ENCODE measurements at regions not wholly inside any gene's neighbourhood (a gene's known extent, or its start where the extent isn't known, plus 50 kb on each side); places are given as distances from the start of the nearest gene placed in this dataset.
"Not testable (repeated sequence)": the region's sequence is repeated elsewhere in the genome, so short reads cannot be mapped to it uniquely, and the experiment has no call there.

DNA sequence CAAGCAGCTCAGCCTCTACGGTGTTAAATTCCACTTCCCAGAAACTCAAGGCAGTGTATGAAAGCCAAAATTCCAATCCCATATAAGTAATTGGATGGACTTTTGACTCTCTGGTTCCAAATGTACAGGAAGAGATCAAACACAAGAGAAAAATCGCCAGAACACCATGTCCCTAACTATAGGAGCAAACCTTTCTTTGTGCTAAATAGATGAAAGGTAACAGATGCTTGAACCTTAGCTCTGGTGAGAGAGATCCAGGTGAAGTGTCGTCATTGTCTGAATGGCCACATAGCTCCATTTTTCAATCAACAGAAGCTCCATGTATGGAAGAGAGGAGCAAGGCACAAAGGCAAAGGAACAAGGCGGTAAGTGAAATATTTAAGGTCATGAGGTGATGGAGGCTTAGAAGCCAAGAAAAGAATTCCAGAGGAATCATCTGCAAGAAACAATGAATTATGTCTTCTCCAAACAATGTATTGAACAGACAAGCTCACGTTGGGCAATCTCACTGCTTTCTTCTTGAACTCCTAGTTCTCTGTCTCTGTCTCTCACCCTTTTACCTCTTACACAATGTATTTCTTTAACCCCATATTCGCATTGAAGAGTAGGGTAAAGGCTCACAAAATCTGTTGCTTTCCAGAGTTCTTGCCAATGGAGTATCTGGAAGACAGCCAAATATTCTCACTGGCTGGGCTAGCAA lies 585.1 kb downstream of the GATA3 start:
- DNase-seq = no peak

DNA sequence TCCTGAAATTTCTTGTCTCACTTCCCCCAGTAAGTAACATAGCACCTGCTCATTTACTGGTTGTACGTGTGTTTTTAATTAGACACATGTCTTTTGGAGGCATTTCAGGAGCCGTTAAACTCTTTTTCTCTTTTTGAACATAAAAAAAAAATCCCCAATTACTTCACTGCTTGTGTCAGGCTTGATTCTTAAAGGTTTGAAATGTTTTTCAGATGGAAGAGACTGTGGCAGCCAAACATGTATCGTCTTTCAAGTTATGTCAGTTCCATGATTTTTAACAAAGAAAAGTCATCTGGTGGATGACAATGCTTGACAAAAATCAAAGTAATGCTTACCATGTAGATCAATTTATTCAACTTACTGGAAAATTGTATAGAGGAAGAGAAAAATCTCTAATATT lies 585.8 kb downstream of the GATA3 start:
- no peak for DNase-seq

DNA sequence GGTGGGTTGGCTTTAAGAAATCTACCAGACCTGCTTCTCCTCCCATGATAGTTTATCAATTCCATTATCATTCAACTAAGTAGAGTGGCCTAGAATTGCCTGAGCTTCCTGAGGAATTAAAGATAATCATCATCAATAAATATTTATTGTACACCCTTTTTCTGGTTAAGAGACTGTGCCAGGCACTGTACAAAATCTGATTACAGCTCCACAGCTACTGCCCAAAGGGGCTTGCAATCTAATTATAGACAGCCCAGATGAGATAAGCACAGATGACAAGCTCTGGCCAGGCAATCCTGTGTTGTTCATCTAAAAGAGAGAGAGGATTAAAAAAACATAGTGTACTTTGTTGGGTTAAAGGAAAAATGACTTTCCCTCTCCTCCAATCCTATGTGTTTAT lies 586.4 kb downstream of the GATA3 start:
- DNase-seq = no peak

DNA sequence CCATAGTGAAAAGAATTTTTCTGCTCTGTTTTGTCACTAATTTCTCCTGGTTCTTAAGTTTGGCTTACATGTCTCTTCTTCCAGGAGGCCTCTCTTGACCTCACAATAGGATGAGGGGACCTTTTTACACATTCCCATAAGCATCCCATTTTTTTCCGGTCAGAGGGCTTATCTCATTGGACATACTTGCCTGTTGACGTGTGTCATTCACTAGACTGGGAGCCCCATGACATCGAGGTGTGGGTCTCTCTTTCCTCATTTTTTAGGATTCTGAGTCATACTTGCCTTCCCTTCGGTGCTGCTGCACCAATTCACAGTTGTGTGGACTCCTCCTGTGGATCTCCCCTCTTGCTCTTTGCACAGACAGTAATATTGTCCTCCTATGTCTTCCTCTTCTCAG lies 601.8 kb downstream of the GATA3 start:
- no peak for DNase-seq

DNA sequence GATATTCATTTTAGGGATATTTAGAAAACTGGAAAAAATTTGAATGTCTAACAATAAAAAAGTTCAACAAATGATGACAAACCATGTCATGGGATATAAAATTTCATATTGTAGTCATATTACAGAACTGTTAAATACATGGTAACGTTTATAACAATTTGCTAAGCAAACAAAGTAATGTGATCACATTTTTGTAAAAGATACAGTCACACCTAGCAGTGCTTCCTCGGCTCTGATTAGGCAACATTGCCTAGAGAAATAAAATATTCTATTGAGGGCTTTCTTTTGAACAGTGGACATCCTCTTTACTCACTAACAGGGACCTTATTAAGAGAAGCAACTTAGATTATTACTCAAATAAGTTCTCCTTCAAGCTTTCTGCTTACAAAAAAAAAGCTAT lies 605.5 kb downstream of the GATA3 start:
- no peak for DNase-seq

DNA sequence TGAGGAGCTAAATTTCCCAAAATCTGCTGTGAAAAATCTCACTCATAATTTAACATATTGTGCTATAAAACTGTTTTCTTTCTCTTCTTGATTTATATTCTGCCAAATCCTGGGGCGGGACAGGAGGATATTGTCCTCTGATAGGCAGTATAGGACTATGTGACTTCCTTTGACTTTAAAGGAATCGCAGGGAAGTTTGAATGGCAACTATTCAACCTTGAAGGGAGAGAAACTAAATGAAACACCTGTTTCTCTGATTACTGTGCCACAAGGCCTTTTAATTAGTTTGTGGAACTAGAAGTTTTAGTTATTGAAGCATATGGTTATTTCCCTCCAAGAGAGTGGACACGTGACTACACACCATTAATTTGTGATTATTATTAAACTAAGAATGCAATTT lies 607.4 kb downstream of the GATA3 start:
- DNase-seq = no peak

DNA sequence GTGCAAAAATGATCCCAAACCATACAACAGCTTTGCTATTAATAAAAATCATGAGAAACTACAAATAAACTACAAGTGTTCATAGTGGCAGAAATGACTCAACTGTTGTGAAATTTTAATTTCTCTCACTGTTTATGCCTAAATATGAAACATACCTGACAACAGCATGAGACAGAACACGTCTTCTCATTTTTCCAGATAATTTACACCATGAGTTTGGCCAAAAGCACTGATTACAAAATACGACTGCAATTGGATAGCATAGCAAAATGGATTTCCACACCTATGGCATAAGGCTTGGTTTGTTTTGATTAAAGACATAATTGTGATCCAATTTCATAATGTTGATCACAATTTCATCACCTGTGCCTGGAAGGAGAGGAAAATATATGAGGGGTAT lies 608.6 kb downstream of the GATA3 start:
- DNase-seq = no peak

DNA sequence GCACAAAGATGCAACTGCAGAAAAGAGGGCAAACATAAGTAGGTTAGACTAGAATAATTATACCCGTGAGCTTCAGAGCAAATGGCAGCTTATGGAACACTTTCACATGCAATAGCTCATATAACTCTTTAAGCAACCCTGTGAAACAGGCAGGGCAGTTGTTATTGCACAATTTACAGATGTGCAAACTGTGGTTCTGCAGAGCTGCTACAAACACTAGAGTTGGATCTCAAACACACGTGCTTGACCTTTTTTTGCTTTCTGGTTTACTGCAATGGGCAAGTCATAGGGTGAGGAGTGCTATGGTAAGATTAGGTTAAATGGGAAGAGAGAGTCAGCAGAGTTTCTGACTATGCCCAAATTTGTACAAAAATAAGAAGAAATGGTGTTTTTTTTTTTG lies 610.8 kb downstream of the GATA3 start:
- no peak for DNase-seq

DNA sequence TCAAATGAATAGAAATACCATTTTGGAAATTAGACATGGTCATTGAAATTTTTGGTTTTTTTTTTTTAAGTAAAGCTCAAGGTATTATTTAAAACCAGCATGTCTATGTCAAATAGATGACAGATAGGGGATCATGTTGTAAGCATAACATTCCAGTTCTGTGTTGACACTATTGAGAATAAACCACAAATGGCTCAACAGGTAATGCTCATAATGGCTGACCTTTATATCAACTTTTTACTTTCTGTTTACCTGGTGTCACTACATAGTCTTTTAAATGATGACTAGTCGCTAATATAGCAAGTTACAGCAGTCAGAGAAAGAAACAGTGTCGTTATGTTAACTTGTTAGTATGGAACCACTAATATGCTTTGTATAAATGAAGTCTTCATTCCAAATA lies 616.0 kb downstream of the GATA3 start:
- no peak for DNase-seq

DNA sequence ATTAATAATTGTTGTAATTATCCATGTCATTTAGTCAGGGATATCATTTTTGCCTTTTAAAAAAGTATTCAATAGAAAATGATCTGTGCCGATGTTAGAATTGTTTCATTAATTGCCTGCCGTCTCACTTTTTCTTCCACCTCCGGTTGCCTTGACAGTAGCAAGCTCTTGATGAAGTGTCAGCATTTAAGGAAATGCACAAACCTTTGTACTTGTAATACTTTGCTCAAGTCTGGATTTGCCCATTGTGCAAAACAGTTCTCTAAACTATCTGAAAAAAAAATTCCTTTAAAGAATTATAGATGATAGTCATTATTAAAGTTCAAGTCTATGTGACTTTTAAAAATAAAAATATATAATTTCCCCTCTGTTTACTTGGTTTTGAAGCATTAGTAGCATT lies 619.7 kb downstream of the GATA3 start:
- DNase-seq = no peak

DNA sequence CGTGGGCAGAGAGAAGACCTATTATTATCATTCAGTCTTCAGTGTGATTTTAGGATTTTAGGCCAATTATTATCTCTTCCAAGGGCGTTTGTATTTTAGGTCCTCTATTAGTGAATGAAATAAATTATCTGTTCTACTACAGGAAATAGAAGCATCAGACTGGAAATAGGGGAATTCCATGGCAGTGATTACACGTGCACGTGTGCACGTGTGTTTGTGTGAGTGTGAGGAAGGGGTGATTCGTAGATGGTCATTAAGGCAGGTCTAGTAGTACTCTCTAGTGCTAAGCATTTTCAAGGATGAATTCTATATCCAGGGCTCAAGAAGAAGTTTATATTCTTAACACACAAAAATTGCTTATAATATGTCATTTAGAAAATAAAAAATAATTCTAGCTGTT lies 623.2 kb downstream of the GATA3 start:
- DNase-seq = no peak

DNA sequence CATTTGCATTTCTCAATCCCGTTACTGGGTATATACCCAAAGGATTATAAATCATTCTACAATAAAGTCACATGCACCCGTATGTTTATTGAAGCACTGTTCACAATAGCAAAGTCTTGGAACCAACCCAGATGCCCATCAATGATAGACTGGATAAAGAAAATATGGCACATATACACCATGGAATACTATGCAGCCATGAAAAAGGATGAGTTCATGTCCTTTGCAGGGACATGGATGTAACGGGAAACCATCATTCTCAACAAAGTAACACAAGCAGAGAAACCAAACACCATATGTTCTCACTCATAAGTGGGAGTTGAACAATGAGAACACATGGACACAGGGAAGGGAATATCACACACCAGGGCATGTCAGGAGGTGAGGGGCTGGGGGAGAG lies 630.4 kb downstream of the GATA3 start:
- not testable (repeated sequence) for DNase-seq

DNA sequence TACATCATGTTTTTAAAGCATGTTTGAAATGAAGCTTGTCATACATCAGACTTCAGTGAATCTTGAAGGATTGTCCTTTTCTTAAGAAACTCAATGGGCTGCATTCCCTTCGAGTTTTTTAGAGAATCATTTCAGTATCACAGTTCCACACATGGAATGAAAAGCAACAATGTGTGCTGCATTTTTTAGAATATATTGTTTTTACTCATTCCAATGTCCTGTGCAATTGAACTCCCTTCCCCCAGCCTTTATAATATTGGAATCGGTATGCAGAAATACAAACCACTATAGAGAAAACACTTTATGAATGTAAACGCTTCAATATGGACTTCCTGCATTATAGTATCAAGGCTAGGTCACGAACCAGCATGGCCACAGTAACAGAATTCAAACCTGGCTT lies 634.4 kb downstream of the GATA3 start:
- no peak for DNase-seq

DNA sequence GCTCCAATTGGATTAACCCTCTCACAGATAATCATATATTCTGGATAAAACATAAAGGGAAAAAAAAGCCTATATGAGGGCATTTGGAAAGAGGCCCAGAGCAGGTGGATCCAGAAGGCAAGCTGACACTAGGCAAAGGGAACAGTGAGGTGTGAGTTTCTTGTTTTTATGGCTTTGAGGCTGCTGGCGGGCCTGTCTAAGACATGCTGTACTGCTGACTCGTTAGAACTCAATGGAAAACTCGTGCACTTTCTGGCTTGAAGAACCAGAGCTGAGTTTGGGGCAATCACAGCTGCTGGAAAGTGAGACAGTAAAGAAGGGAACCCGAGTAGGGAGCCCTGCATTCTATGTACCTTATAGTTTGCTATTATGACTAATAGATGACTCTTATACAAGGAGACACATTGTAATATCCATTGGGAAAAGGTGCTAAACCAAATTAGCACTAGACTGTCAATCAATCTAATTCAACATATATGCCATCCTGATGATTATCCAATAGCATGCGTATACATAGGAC lies 637.1 kb downstream of the GATA3 start:
- DNase-seq = no peak

DNA sequence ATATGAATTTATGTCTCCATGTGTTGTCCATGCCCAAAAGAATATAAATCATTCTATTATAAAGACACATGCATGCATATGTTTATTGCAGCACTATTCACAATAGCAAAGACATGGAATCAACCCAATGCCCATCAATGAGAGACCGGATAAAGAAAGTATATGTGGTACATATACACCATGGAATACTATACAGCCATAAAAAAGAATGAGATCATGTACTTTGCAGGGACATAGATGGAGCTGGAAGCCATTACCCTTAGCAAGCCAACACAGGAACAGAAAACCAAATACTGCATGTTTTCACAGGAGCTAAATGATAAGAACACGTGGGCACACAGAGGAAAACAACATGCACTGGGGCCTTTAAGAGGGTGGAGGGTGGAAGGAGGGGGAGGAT lies 639.1 kb downstream of the GATA3 start:
- DNase-seq = not testable (repeated sequence)

DNA sequence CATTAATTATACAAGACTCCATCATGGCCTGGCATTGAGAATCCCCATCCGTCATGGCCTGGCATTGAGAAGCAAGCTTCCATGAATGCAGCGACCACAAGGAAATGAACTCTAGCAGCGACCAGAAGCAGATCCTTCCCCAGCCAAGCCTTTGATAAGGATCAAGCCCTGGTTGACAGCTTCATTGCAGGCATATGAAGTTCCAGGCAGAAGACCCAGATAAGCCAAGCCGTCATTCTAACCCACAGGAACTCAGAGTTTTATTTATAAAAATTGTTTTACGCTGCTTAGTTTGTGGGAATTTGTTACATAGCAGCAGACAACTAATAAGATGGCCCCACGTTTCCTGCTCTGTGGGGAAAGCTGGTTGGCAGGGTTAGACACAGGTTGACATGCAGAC lies 642.3 kb downstream of the GATA3 start:
- DNase-seq = no peak

DNA sequence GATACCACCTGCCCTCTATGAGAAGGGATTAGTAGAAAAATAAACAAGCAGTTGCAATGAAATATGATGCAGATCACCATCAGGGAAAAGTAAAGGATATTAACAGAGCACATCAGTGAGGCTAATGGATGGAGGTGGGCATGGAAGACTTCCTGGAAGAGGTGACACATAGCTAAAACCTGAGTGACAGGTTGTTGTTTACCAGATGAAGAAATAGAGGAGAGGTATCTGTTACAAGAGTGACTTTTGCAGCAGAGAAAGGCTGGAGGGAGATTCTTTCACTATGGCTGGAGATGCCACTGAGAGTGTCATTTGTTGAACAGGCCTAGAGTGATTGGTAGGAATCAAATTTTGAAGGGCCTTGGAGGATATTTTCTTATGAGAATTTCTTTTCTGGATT lies 646.2 kb downstream of the GATA3 start:
- DNase-seq = no peak

DNA sequence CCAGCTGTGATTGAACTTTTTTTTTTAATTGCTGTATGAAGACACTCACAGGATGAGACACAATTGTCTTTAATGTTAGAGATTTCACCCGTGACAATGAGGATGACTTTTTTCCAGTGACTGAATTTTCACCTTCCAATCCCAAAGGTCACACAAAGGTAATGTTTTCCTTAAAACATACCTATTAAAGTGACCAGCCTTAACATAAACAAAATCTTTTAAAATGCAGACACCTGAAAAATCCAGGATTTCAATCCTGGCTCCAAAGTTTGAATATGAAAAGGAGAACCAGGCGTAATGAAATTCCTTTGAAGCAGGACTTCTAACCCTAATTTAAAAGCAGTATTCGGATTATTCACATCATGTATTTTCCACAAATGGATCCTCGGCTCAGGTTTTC lies 647.7 kb downstream of the GATA3 start:
- no peak for DNase-seq

DNA sequence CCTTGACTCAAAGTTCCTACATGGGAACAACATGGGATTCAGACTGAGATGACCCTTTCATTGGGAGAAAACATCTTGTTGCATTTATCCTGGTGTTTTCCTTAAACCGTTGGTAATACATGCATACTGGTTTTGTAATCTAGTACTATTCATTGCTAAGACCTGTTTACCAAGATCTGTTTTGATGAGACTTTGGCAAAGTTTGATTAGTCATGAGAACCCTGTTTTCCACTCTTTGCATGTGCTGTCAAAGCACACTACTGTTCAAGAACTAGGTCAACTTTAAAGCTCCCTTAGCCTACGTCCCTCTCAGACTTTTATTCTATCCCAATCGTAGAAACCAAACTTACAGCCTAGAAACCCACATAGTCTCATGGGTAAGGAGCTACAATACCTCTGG lies 650.9 kb downstream of the GATA3 start:
- DNase-seq = no peak

DNA sequence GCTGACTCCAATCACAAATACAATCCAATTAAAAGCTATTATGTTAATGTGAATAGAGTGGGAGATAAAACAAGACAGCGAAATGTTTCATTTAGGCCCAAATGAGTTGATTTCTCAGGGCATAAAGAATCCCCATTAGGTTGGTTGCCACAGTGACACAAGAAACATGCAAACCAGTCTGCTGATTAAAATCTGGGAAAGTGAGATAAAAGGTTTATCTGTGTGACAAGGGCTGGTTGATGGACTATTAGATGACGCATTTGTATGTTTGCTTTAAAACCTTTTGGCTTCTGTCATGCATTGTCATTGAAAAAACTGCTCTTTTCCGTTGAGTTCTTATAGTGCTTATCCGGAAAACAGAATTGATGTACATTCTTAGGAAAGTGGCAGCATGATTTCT lies 658.2 kb downstream of the GATA3 start:
- no peak for DNase-seq

DNA sequence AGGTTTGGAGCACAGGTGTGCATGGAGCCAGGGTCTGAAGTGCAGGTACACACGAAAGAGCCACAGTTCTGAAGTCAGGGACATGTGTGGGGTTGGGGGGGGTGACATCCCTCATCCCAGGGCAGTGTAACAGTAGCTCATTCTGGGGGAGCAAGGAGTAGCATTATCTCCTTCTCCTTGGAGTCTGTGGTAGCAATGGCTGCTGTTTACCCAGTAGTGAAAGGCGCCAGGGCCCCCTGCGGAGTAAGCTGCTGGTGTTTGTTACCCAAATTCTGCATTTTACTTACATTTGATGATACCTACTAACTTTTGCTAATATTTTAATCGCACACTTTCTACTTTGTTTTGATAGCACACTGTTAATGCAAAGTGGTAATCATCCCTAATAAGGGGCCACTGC lies 665.5 kb downstream of the GATA3 start:
- no peak for DNase-seq

DNA sequence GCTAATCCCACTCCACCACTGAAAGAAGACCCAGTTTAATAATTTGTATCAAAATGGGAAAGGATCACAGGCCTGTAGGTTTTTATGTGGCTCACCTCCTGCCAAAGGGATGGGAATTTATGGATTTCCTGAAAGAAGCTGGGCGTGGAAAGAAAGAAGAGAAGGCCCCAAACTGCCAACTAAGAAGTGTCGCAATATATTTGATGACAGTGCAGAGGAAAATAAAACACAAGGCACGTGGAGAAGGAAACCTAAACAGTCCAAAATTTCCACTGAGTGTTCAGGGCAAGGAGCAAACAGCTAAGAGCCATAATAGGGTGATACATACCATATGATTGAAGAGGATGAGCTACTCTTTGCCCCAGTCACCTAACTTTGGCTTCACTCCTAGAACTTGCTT lies 667.2 kb downstream of the GATA3 start:
- no peak for DNase-seq

DNA sequence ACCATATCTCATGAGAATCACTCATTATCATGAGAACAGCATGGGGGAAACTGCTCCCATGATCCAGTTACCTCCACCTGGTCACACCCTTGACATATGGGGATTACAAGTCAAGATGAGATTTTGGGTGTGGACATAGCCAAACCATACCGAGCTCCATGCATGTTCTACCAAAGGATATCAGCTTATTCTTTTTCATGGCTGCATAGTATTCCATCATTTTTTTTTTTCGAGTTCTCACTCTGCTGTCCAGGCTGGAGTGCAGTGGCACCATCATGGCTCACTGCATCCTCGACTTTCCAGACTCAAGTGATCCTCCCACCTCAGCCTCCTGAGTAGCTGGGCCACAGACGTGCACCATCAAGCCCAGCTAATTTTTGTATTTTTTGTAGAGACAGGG lies 668.3 kb downstream of the GATA3 start:
- no peak for DNase-seq

DNA sequence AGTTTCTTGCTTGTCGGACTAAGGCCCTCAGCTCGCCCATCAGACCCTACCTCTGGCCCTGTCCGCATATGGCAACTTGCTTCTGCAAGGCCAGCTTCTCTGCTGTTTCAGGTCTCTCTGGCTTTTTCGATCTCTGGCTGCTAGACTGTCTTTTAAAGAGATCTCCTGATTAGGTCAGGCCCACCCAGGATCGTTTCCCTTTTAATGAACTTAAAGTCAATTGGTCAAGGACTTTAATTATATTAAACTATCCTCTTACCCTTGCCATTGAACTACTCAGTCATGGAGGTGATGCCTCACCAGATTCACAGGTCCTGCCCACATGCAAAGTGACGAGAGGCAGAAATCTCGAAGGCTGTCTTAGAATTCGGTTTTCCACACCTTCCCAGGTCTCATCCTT lies 670.9 kb downstream of the GATA3 start:
- no peak for DNase-seq

DNA sequence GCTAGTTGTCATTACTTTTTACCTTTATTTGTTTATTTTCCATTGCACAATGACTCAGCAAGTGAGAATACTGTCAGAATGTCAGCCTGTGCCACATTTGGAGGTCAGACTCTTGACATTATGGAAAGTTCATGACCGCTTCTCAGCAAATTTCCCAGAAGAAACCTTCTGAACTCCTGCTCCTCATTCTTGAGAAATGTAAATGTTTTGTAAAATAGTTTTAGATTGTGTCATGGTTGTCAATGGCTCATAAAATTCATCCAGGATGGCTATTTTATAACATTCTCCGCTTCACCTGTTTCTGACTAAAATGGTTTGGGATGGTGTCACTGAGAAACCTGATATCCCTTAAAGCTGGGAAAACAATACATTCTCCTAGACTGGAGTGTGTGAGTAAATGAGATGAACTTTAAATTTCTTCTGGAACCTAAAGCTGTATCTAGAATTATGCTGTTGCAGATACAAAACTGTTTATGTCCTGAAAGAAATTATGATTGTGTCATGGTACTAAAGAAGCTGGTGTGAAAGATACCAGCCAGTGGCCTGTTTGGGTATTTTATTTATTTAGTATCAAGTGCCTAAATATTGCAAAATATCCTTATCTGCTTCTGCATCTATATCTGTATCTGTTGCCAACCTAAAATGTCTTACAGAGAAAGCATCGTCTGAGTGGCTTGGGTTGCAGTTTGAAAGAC lies 671.7 kb downstream of the GATA3 start:
- no peak for DNase-seq
